ENCODE measurements at regions not wholly inside any gene's neighbourhood (a gene's known extent, or its start where the extent isn't known, plus 50 kb on each side); places are given as distances from the start of the nearest gene placed in this dataset.

DNA sequence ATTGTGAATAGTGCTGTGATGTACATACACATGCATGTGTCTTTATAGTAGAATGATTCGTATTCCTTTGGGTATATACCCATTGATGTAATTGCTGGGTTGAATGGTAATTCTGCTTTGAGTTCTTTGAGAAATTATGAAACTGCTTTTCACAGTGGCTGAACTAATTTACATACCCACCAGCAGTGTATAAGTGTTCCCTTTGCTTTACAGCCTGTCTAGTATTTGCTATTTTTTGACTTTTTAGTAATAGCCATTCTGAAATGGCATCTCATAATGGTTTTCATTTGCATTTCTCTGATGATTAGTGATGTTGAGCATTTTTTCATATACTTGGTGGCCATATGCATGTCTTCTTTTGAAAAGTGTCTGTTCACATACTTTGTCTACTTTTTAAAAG is 54.5 kb upstream of the FAM78B start:
- Histone ChIP-seq H3K4me3 (ENCODE audit: low read depth, low read length) (no peak overlapping the region), H3K79me2 (ENCODE audit: control insufficient read depth, insufficient read depth, low read length, unreplicated experiment) (no peaks in the 10 kb centered on the region), H3K27ac (ENCODE audit: low read depth, low read length) (no peak overlapping the region), H3K36me3 (ENCODE audit: insufficient read depth, low read length) (no peaks in the 10 kb centered on the region), H3K4me1 (ENCODE audit: control insufficient read depth, insufficient read depth, low read length, unreplicated experiment) (no peaks in the 10 kb centered on the region), H2AFZ (ENCODE audit: low read length, unreplicated experiment) (no peak overlapping the region), H3K27me3 (ENCODE audit: insufficient read depth, low read length) (no peaks in the 10 kb centered on the region)

DNA sequence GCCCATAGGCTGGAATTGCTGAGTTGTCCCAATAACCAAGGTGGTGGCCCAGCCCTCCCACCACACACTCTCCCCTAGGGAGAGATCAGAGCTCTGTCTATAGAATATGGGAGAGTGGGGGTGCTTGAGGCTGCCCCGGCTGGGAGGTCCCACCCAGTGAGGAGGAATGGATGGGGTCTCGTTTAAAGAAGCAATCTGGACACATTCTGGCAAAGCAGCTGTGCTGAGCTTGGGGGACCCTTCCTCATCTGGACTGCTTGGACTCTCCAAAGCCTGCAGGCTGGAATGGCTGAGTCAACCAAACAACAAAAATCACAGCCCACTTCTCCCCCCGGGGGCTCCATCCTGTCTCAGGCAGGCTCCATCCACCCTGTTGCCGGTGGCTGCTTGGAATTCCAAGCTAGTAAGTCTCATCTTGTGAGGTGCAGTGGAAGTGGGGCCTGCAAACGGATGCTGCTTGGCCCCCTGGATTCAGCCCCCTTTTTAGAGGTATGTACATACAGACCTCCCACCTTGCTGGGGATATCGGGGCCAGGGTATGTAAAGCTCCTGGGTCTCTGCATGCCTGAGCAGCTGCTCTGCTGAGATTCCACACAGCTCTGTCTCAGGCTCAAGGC is 67.1 kb upstream of the FAM78B start:
- no peaks in the 10 kb centered on the region for H3K36me3 ChIP-seq (ENCODE audit: insufficient read depth, low read length)
- H3K4me1 ChIP-seq (ENCODE audit: control insufficient read depth, insufficient read depth, low read length, unreplicated experiment) = no peaks in the 10 kb centered on the region
- no peak overlapping the region for H3K4me3 ChIP-seq (ENCODE audit: low read depth, low read length)
- no peak overlapping the region for H2AFZ ChIP-seq (ENCODE audit: low read length, unreplicated experiment)
- H3K27ac ChIP-seq (ENCODE audit: low read depth, low read length) = no peak overlapping the region
- no peaks in the 10 kb centered on the region for H3K27me3 ChIP-seq (ENCODE audit: insufficient read depth, low read length)
- H3K79me2 ChIP-seq (ENCODE audit: control insufficient read depth, insufficient read depth, low read length, unreplicated experiment) = no peaks in the 10 kb centered on the region

DNA sequence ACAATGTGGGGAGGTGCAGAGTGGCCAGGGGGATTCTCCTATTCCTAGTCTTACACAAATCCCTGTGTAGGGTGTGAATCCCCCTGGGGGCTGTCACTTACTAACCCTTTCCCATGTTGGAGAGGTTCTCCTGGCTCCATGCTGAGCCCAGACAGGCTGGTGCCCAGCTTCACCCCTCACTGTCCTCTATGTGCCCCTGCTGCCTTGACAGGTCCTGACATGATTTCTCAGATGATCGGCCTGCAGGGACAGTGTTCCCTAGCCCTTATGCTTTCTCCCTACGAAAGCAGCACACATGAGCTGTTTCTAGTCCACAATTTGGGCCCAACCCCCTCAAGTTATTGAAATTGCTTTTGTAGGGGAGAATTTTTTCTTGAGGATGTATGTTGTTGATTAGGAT is 68.9 kb upstream of the FAM78B start:
- Histone ChIP-seq H3K79me2 (ENCODE audit: control insufficient read depth, insufficient read depth, low read length, unreplicated experiment) (no peaks in the 10 kb centered on the region), H3K4me3 (ENCODE audit: low read depth, low read length) (no peak overlapping the region), H3K27me3 (ENCODE audit: insufficient read depth, low read length) (no peaks in the 10 kb centered on the region), H3K27ac (ENCODE audit: low read depth, low read length) (no peak overlapping the region), H2AFZ (ENCODE audit: low read length, unreplicated experiment) (no peak overlapping the region), H3K36me3 (ENCODE audit: insufficient read depth, low read length) (no peaks in the 10 kb centered on the region), H3K4me1 (ENCODE audit: control insufficient read depth, insufficient read depth, low read length, unreplicated experiment) (no peaks in the 10 kb centered on the region)

DNA sequence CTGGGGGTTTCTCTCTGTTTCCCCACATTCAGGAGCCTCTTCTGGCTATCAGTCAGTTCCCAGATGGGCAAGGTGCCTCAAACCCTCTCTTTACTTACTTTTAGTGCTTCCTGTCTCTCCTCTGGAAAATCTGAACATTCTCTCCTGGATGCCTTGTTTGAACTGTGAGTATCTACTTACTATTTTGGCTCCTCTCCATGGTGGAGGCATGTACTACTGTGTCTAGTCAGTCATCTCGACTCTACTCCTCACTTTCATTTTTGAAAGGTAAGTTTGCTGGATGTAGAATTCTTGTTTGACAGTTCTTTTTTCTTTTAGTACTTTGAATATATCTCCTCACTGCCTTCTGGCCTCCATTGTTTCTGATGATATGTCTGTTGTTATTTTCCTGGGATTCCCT is 70.9 kb upstream of the FAM78B start:
- Histone ChIP-seq H3K79me2 (ENCODE audit: control insufficient read depth, insufficient read depth, low read length, unreplicated experiment) (no peaks in the 10 kb centered on the region), H2AFZ (ENCODE audit: low read length, unreplicated experiment) (no peak overlapping the region), H3K27me3 (ENCODE audit: insufficient read depth, low read length) (no peaks in the 10 kb centered on the region), H3K27ac (ENCODE audit: low read depth, low read length) (no peak overlapping the region), H3K36me3 (ENCODE audit: insufficient read depth, low read length) (no peaks in the 10 kb centered on the region), H3K4me3 (ENCODE audit: low read depth, low read length) (no peak overlapping the region), H3K4me1 (ENCODE audit: control insufficient read depth, insufficient read depth, low read length, unreplicated experiment) (no peaks in the 10 kb centered on the region)

DNA sequence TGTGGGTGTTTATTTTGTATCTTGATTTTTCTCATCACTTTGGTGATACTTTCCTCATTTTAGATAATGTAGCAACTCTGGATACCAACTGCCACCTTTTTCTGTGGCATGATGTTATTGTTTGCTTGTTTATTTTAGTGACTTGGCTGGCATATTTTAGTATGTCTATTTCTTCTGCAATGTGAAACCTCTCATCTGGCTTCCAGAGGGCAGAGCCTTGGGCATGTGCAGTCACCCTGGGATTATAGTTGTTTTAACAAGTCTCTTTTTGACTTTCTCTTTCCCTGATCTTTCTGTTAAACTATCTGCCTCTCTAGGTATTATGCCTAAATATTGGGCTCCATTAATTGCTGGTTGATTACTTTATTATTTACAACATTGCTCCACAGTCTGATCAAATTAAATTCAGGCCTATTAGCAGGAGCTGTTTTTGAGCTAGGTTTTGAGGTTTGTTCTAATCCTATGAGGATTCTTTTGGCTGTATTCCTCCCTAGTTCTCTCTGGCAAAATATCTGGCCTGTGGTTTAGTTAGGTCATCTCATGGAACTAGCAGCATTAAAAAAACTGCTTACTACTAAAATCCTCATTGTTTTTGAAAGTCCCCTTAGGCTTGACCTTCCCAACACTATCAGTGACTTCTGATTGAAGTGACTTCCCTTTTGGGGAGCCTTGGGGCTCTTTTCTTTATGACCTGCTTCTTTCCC is 86.4 kb upstream of the FAM78B start:
- no peak overlapping the region for H2AFZ ChIP-seq (ENCODE audit: low read length, unreplicated experiment)
- H3K4me1 ChIP-seq (ENCODE audit: control insufficient read depth, insufficient read depth, low read length, unreplicated experiment) = no peaks in the 10 kb centered on the region
- H3K27ac ChIP-seq (ENCODE audit: low read depth, low read length) = no peak overlapping the region
- no peak overlapping the region for H3K4me3 ChIP-seq (ENCODE audit: low read depth, low read length)
- H3K36me3 ChIP-seq (ENCODE audit: insufficient read depth, low read length) = no peaks in the 10 kb centered on the region
- no peaks in the 10 kb centered on the region for H3K27me3 ChIP-seq (ENCODE audit: insufficient read depth, low read length)
- no peaks in the 10 kb centered on the region for H3K79me2 ChIP-seq (ENCODE audit: control insufficient read depth, insufficient read depth, low read length, unreplicated experiment)

DNA sequence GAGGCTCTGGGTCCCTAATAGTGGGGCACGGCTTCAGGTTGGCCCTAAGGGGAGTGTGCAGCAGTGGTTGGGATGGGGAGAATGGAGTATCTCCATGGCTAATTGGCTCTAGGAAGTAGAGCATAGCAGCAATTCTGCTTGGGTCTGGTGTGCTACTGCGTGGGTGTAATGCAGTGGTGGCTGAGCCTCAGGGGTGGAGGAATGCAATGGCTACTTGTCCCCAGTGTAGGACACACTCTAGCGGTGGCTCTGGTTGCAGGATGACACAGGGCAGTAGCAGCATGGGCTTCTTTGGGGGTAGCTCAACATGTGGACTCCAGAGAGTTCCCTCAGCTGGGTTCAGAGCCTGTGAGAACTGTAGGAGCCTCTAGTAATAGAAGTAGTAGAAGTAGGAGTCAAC is 91.2 kb upstream of the FAM78B start:
- no peaks in the 10 kb centered on the region for H3K4me1 ChIP-seq (ENCODE audit: control insufficient read depth, insufficient read depth, low read length, unreplicated experiment)
- H3K4me3 ChIP-seq (ENCODE audit: low read depth, low read length) = no peak overlapping the region
- no peak overlapping the region for H3K27ac ChIP-seq (ENCODE audit: low read depth, low read length)
- no peaks in the 10 kb centered on the region for H3K79me2 ChIP-seq (ENCODE audit: control insufficient read depth, insufficient read depth, low read length, unreplicated experiment)
- no peaks in the 10 kb centered on the region for H3K27me3 ChIP-seq (ENCODE audit: insufficient read depth, low read length)
- H3K36me3 ChIP-seq (ENCODE audit: insufficient read depth, low read length) = no peaks in the 10 kb centered on the region
- H2AFZ ChIP-seq (ENCODE audit: low read length, unreplicated experiment) = no peak overlapping the region

DNA sequence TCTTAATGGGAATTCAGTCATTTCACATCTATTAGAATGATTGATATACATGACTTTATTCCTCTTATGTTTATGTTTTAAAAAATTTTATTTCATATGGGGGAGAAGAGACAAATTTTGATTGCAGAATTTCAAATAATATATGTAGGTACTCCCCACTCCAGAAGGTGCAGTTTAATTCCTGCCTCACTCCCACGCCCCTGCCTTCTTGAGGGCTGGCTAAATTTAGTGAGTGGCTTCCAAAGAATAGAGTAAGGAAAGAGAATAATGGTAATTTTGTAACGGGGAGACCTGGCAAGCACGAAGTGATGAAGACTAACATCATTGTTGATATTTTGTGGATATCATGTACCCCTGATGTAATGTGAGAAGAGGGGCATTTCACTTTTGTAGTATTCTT is 94.7 kb upstream of the FAM78B start:
- H3K4me1 ChIP-seq (ENCODE audit: control insufficient read depth, insufficient read depth, low read length, unreplicated experiment) = no peaks in the 10 kb centered on the region
- H3K79me2 ChIP-seq (ENCODE audit: control insufficient read depth, insufficient read depth, low read length, unreplicated experiment) = no peaks in the 10 kb centered on the region
- H2AFZ ChIP-seq (ENCODE audit: low read length, unreplicated experiment) = no peak overlapping the region
- H3K27ac ChIP-seq (ENCODE audit: low read depth, low read length) = no peak overlapping the region
- no peaks in the 10 kb centered on the region for H3K27me3 ChIP-seq (ENCODE audit: insufficient read depth, low read length)
- H3K4me3 ChIP-seq (ENCODE audit: low read depth, low read length) = no peak overlapping the region
- no peaks in the 10 kb centered on the region for H3K36me3 ChIP-seq (ENCODE audit: insufficient read depth, low read length)

DNA sequence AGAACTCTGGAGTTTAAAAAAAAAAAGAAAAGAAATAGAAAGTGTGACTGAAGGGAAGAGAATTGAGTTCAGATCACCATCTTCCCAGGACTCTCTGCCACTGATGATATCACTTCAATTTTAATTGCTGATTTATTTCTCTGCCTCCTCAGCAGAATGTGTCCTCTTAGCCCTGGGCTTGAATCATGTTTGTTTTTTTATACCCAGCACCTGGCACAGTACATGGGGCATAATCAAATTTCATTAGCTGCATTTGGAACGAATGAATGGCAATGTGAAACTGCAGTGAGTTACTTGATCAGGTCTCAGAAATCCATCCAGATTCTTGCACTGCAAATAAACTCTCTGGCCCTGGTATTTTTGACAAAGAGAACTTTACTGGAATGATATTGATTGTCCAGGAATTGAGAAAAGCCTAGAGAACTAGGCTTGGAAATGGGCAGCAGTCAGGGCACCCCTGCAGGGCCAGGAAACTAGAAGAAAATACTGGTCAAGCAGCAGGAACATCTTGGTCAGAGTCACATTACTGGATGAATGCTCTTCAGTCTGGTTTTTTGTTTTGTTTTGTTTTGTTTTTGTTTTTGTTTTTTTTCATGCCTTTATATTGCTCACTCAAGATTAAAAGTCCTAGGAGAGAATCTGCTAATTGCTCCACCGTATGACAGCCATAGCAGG is 103.8 kb upstream of the FAM78B start:
- Histone ChIP-seq H3K27ac (ENCODE audit: low read depth, low read length) (no peak overlapping the region), H3K36me3 (ENCODE audit: insufficient read depth, low read length) (no peaks in the 10 kb centered on the region), H3K4me1 (ENCODE audit: control insufficient read depth, insufficient read depth, low read length, unreplicated experiment) (no peaks in the 10 kb centered on the region)

DNA sequence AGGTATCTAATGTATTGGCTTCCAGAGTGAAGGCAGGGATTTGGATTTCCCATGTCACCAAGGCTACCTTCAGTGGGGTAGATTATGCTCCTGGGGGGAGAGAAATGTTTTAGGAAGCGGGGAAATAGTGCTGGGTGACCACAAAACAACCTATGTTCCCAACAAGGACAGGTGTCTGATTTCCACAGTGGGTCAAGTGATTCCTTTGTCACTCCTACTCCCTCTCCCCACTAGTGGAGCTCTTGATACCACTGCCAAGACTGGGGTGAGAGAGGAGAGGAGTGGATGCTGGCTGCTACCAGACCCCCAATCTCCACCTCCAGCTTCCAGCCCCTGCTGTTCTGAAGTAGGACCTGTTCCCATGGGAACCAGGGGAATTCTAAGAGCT is 104.3 kb upstream of the FAM78B start:
- Histone ChIP-seq H3K4me1 (ENCODE audit: control insufficient read depth, insufficient read depth, low read length, unreplicated experiment) (no peaks in the 10 kb centered on the region), H3K4me3 (ENCODE audit: low read depth, low read length) (no peak overlapping the region), H3K27me3 (ENCODE audit: insufficient read depth, low read length) (no peaks in the 10 kb centered on the region), H3K79me2 (ENCODE audit: control insufficient read depth, insufficient read depth, low read length, unreplicated experiment) (no peaks in the 10 kb centered on the region), H2AFZ (ENCODE audit: low read length, unreplicated experiment) (no peak overlapping the region), H3K27ac (ENCODE audit: low read depth, low read length) (no peak overlapping the region), H3K36me3 (ENCODE audit: insufficient read depth, low read length) (no peaks in the 10 kb centered on the region)

More for the DNA sequence above, 103.8 kb upstream of the FAM78B start:
- no peak overlapping the region for H2AFZ ChIP-seq (ENCODE audit: low read length, unreplicated experiment)
- no peaks in the 10 kb centered on the region for H3K27me3 ChIP-seq (ENCODE audit: insufficient read depth, low read length)
- H3K4me3 ChIP-seq (ENCODE audit: low read depth, low read length) = no peak overlapping the region
- H3K79me2 ChIP-seq (ENCODE audit: control insufficient read depth, insufficient read depth, low read length, unreplicated experiment) = no peaks in the 10 kb centered on the region

DNA sequence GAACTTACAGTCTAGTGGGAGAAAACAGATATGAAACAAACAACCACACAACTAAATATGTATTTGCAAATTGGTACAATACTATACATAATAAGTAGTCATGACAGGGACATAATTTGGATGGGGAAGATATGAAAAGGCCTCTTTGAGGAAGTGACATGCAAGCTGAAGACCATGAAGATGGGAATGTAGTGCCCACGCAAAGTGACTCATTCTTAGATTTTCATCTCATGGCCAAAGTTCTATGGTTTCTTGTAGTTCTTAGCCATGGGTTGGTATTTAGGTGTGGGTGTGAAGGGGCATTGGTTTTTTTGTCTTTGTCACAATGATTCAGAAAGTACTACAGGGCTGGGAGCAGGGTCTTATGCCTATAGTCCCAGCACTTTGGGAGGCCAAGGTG is 105.4 kb upstream of the FAM78B start:
- Histone ChIP-seq H3K79me2 (ENCODE audit: control insufficient read depth, insufficient read depth, low read length, unreplicated experiment) (no peaks in the 10 kb centered on the region), H3K27ac (ENCODE audit: low read depth, low read length) (no peak overlapping the region), H3K36me3 (ENCODE audit: insufficient read depth, low read length) (no peaks in the 10 kb centered on the region), H3K4me1 (ENCODE audit: control insufficient read depth, insufficient read depth, low read length, unreplicated experiment) (no peaks in the 10 kb centered on the region), H3K4me3 (ENCODE audit: low read depth, low read length) (no peak overlapping the region), H2AFZ (ENCODE audit: low read length, unreplicated experiment) (no peak overlapping the region), H3K27me3 (ENCODE audit: insufficient read depth, low read length) (no peaks in the 10 kb centered on the region)

DNA sequence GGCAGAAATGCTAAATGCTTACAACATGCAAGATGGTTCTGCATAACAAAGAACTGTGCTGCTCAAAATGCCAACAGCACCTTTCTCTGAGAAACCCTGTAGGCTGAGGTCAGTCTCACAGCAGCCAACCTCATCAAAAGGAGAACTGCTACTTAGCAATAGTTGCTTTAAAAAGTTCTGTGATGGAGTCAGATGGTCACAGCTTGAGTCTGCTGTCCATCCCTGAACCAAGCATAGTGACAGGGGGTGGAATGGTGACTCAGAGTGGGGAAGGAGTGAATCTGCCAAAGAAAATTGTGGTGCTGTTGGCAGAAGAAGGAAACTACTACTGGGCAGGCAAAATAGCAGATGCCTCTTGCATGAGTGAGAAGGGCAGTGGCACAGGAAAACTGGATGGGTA is 106.0 kb upstream of the FAM78B start:
- H3K79me2 ChIP-seq (ENCODE audit: control insufficient read depth, insufficient read depth, low read length, unreplicated experiment) = no peaks in the 10 kb centered on the region
- H3K36me3 ChIP-seq (ENCODE audit: insufficient read depth, low read length) = no peaks in the 10 kb centered on the region
- H3K27ac ChIP-seq (ENCODE audit: low read depth, low read length) = no peak overlapping the region
- H3K4me1 ChIP-seq (ENCODE audit: control insufficient read depth, insufficient read depth, low read length, unreplicated experiment) = no peaks in the 10 kb centered on the region
- no peak overlapping the region for H2AFZ ChIP-seq (ENCODE audit: low read length, unreplicated experiment)
- H3K4me3 ChIP-seq (ENCODE audit: low read depth, low read length) = no peak overlapping the region
- H3K27me3 ChIP-seq (ENCODE audit: insufficient read depth, low read length) = no peaks in the 10 kb centered on the region

All from ACC112 (cell line).